ENCODE measurements at regions not wholly inside any gene's neighbourhood (a gene's known extent, or its start where the extent isn't known, plus 50 kb on each side); places are given as distances from the start of the nearest gene placed in this dataset.

- TF ChIP-seq CTCF (conservative IDR thresholded peaks at IDR 0.05; ENCODE audit: low read depth, low read length) (no peak), EZH2 (IDR thresholded peaks at IDR 0.05; ENCODE audit: borderline replicate concordance, low read depth, low read length, poor library complexity, severe bottlenecking) (no peak)
Measured at GRCh38 chr1:199759268-199759730, 268.2 kb upstream of the NR5A2 start.

Data from A673 (cell line).